H1 (cell line): ENCODE measurements at regions not wholly inside any gene's neighbourhood (a gene's known extent, or its start where the extent isn't known, plus 50 kb on each side); places are given as distances from the start of the nearest gene placed in this dataset.
A peak's percentile ranks its signal among the peaks of the same experiment; 100 is the strongest.

Source experiments
- CTCF ChIA-PET: fragments of 300-600 bp; sonication (Branson Sonifier 250); formaldehyde crosslinking; loops from one replicate; lab custom pipeline; 2021; ENCODE audit not compliant: partially characterized antibody; lab: Charles Lee
- POLR2A ChIA-PET: fragments of 300-600 bp; sonication (Branson Sonifier 250); formaldehyde crosslinking; loops from one replicate; lab custom pipeline; 2021; ENCODE audit warnings: inconsistent platforms; ENCODE audit not compliant: partially characterized antibody; lab: Charles Lee
- DNase-seq, 2 experiments: peaks; one replicate each; pipeline versions ENCODE4 v3.0.0 to v3.0.0-alpha.2; 2010 to 2022; ENCODE audit warnings: low spot score in 2 of 2, low read depth in 1 of 2, mixed read lengths in 1 of 2
- FAIRE-seq: peaks from 2 replicates; lab custom pipeline; 2011; peaks lifted over from hg19 to GRCh38; lab: Jason Lieb, UNC
- H2AFZ ChIP-seq: 2 replicates; pipeline ENCODE4 v1.8.1; 2012; ENCODE audit warnings: low read length, inconsistent platforms
- H2AK5ac ChIP-seq: 2 replicates; pipeline ENCODE4 v1.6.1; 2013; ENCODE audit warnings: low read depth, low read length
- H2BK120ac ChIP-seq: replicated peaks from 2 replicates; pipeline ENCODE3; 2013; ENCODE audit warnings: low read depth, low read length, inconsistent platforms
- H2BK12ac ChIP-seq: 2 replicates; pipeline ENCODE4 v1.6.1; 2013; ENCODE audit warnings: low read depth, low read length
- H2BK15ac ChIP-seq: 2 replicates; pipeline ENCODE4 v1.6.1; 2013; ENCODE audit warnings: low read length
- H2BK20ac ChIP-seq: 2 replicates; pipeline ENCODE4 v1.6.1; 2013; ENCODE audit warnings: low read length
- H2BK5ac ChIP-seq: 2 replicates; pipeline ENCODE4 v1.6.1; 2013; ENCODE audit warnings: low read depth, low read length
- H3K14ac ChIP-seq: 2 replicates; pipeline ENCODE4 v1.6.1; 2013; ENCODE audit warnings: inconsistent platforms; ENCODE audit not compliant: insufficient read length
- H3K18ac ChIP-seq: 2 replicates; pipeline ENCODE4 v1.6.1; 2013; ENCODE audit warnings: low read length; ENCODE audit errors: extremely low read depth
- H3K23ac ChIP-seq: 2 replicates; pipeline ENCODE4 v1.6.1; 2013; ENCODE audit warnings: inconsistent platforms; ENCODE audit not compliant: insufficient read length
- H3K23me2 ChIP-seq: 2 replicates; pipeline ENCODE4 v1.6.1; 2013; ENCODE audit warnings: low read depth, low read length
- H3K27ac ChIP-seq: 2 replicates; pipeline ENCODE4 v1.6.1; 2011; ENCODE audit warnings: low read depth, low read length, inconsistent platforms
- H3K27me3 ChIP-seq, 4 experiments: replicated peaks in 1 of 4; 1 replicate in 1 of 4; 2 replicates in 3 of 4; pipeline versions ENCODE4 v1.6.1 to v1.8.1; 2011 to 2013; ENCODE audit warnings: low read length in 3 of 4, mild to moderate bottlenecking in 3 of 4, inconsistent platforms in 2 of 4, mixed read lengths in 2 of 4, moderate library complexity in 1 of 4; ENCODE audit not compliant: control insufficient read depth in 3 of 4, insufficient read depth in 3 of 4; ENCODE audit errors: extremely low read depth in 1 of 4
- H3K36me3 ChIP-seq, 4 experiments: 2 replicates each; pipeline versions ENCODE4 v1.6.1 to v1.8.1; 2011 to 2013; ENCODE audit warnings: mild to moderate bottlenecking in 4 of 4, low read length in 3 of 4, moderate library complexity in 2 of 4, control low read depth in 1 of 4, inconsistent platforms in 1 of 4; ENCODE audit not compliant: insufficient read depth in 4 of 4, control insufficient read depth in 2 of 4
- H3K4ac ChIP-seq: replicated peaks from 2 replicates; pipeline ENCODE3; 2013; ENCODE audit warnings: low read length, low read depth, mixed read lengths, inconsistent platforms; ENCODE audit not compliant: insufficient read length
- H3K4me1 ChIP-seq, 4 experiments: replicated peaks in 1 of 4; 1 replicate in 1 of 4; 2 replicates in 3 of 4; pipeline versions ENCODE4 v1.6.1 to v1.8.1; 2011 to 2013; ENCODE audit warnings: low read length in 3 of 4, inconsistent platforms in 2 of 4, mixed read lengths in 1 of 4; ENCODE audit not compliant: insufficient read depth in 4 of 4, control insufficient read depth in 3 of 4
- H3K4me2 ChIP-seq, 2 experiments: 2 replicates each; pipeline versions ENCODE4 v1.6.1 to v1.8.1; 2011 to 2013; ENCODE audit warnings: low read depth in 2 of 2, low read length in 2 of 2, control low read depth in 1 of 2, inconsistent platforms in 1 of 2, mild to moderate bottlenecking in 1 of 2; ENCODE audit not compliant: insufficient read depth in 1 of 2
- H3K4me3 ChIP-seq, 4 experiments: fragments of 200-600, 300-600 bp in 1 of 4; sonication (generic), shearing (Covaris generic), sonication (Bioruptor Twin) in 1 of 4; 2 replicates each; pipeline versions ENCODE4 v1.5.1 to v1.8.1; 2011 to 2016; ENCODE audit warnings: low read length in 4 of 4, low read depth in 3 of 4, control low read depth in 2 of 4, inconsistent platforms in 2 of 4, mild to moderate bottlenecking in 2 of 4, mixed read lengths in 1 of 4, moderate library complexity in 1 of 4; ENCODE audit not compliant: insufficient read depth in 2 of 4; ENCODE audit errors: extremely low read depth in 1 of 4
- H3K56ac ChIP-seq: replicated peaks from 2 replicates; pipeline ENCODE3; 2013; ENCODE audit warnings: low read depth, mild to moderate bottlenecking, mixed read lengths, low read length, inconsistent platforms; ENCODE audit not compliant: insufficient read length
- H3K79me1 ChIP-seq: 2 replicates; pipeline ENCODE4 v1.6.1; 2013; ENCODE audit warnings: low read depth, low read length, control low read depth
- H3K79me2 ChIP-seq, 2 experiments: 2 replicates each; pipeline versions ENCODE4 v1.6.1 to v1.8.1; 2012 to 2013; ENCODE audit warnings: low read length in 2 of 2, mild to moderate bottlenecking in 2 of 2, inconsistent platforms in 1 of 2; ENCODE audit not compliant: insufficient read depth in 2 of 2, control insufficient read depth in 1 of 2
- H3K9ac ChIP-seq, 4 experiments: replicated peaks in 1 of 4; 1 replicate in 1 of 4; 2 replicates in 3 of 4; pipeline versions ENCODE4 v1.6.1 to v1.8.1; 2011 to 2013; ENCODE audit warnings: low read depth in 3 of 4, low read length in 3 of 4, control low read depth in 2 of 4, mild to moderate bottlenecking in 2 of 4, moderate library complexity in 2 of 4, inconsistent platforms in 1 of 4; ENCODE audit errors: extremely low read depth in 1 of 4
- H3K9me3 ChIP-seq, 2 experiments: 2 replicates each; pipeline versions ENCODE4 v1.6.1 to v1.8.1; 2012 to 2013; ENCODE audit warnings: mild to moderate bottlenecking in 2 of 2, moderate library complexity in 2 of 2, control low read depth in 1 of 2, inconsistent platforms in 1 of 2, low read depth in 1 of 2, low read length in 1 of 2, mixed read lengths in 1 of 2; ENCODE audit not compliant: insufficient read depth in 2 of 2
- H4K20me1 ChIP-seq, 2 experiments: replicated peaks in 1 of 2; 2 replicates each; pipeline versions ENCODE3 to v1.8.1; 2011 to 2013; ENCODE audit warnings: inconsistent platforms in 2 of 2, low read length in 2 of 2, mild to moderate bottlenecking in 1 of 2; ENCODE audit not compliant: insufficient read depth in 2 of 2, control insufficient read depth in 1 of 2
- H4K5ac ChIP-seq: 2 replicates; pipeline ENCODE4 v1.6.1; 2013; ENCODE audit warnings: low read length, low read depth, mixed read lengths, inconsistent platforms; ENCODE audit not compliant: insufficient read length
- H4K8ac ChIP-seq: 2 replicates; pipeline ENCODE4 v1.8.0; 2013; ENCODE audit warnings: mild to moderate bottlenecking, moderate library complexity, low read length, inconsistent platforms; ENCODE audit not compliant: insufficient read depth; ENCODE audit errors: extremely low read depth
- H4K91ac ChIP-seq: replicated peaks from 2 replicates; pipeline ENCODE3; 2013; ENCODE audit warnings: low read length, mixed read lengths, inconsistent platforms; ENCODE audit not compliant: insufficient read length
- CHD2 ChIP-seq: IDR thresholded peaks from 2 replicates; pipeline ENCODE4 v1.6.1; 2012; ENCODE audit warnings: low read length, improper control_type of control experiment
- CTCF ChIP-seq, 3 experiments: IDR thresholded peaks; 1 replicate in 2 of 3; 2 replicates in 1 of 3; pipeline versions ENCODE4 v1.5.1 to v1.6.1; 2011; ENCODE audit warnings: low read length in 3 of 3, mild to moderate bottlenecking in 3 of 3, inconsistent platforms in 2 of 3, low read depth in 1 of 3, moderate library complexity in 1 of 3; ENCODE audit not compliant: insufficient read depth in 1 of 3; ENCODE audit errors: control extremely low read depth in 1 of 3
- EP300 ChIP-seq, 2 experiments: IDR thresholded peaks; 1 replicate in 1 of 2; 2 replicates in 1 of 2; pipeline ENCODE4 v1.6.1; 2011 to 2012; ENCODE audit warnings: low read depth in 2 of 2, low read length in 2 of 2, mild to moderate bottlenecking in 2 of 2, borderline replicate concordance in 1 of 2, inconsistent platforms in 1 of 2, moderate library complexity in 1 of 2
- FOSL1 ChIP-seq: IDR thresholded peaks from 2 replicates; pipeline ENCODE4 v1.6.1; 2011; ENCODE audit warnings: mild to moderate bottlenecking, low read depth, low read length, moderate library complexity; ENCODE audit not compliant: insufficient read depth
- HDAC2 ChIP-seq, 2 experiments: fragments of 300-600 bp in 1 of 2; sonication (generic) in 1 of 2; IDR thresholded peaks; 2 replicates each; pipeline ENCODE4 v1.6.1; 2011 to 2012; ENCODE audit warnings: low read depth in 2 of 2, low read length in 2 of 2, mild to moderate bottlenecking in 2 of 2, moderate library complexity in 2 of 2, borderline replicate concordance in 1 of 2, inconsistent platforms in 1 of 2
- KDM1A ChIP-seq: fragments of 200-600, 300-600 bp; sonication (generic); IDR thresholded peaks from 2 replicates; pipeline ENCODE4 v1.7.1; 2016; ENCODE audit warnings: mild to moderate bottlenecking, low read length, borderline replicate concordance
- MAX ChIP-seq: IDR thresholded peaks from 2 replicates; pipeline ENCODE4 v1.6.1; 2012; ENCODE audit warnings: inconsistent platforms
- POLR2A ChIP-seq, 2 experiments: IDR thresholded peaks; 1 replicate in 1 of 2; 2 replicates in 1 of 2; pipeline ENCODE4 v1.6.1; 2011; ENCODE audit warnings: low read depth in 2 of 2, low read length in 2 of 2, mild to moderate bottlenecking in 2 of 2; ENCODE audit errors: control extremely low read depth in 1 of 2
- SIRT6 ChIP-seq: IDR thresholded peaks from one replicate; pipeline ENCODE4 v1.7.1; 2012; ENCODE audit warnings: low read length, inconsistent platforms
- SP4 ChIP-seq: IDR thresholded peaks from 2 replicates; pipeline ENCODE4 v1.6.1; 2012; ENCODE audit warnings: low read length, inconsistent platforms
- WGBS, 2 experiments: shearing (Covaris generic) in 1 of 2; methylation state at CpG; one replicate each; pipeline versions ENCODE4 v1.1.6 to v1.1.7; 2013 to 2015; ENCODE audit warnings: low lambda C conversion rate in 2 of 2, mixed read lengths in 2 of 2, inconsistent platforms in 1 of 2, low coverage in 1 of 2, missing lambda C conversion rate in 1 of 2; ENCODE audit not compliant: insufficient replicate concordance in 2 of 2, insufficient coverage in 1 of 2, insufficient read length in 1 of 2; ENCODE audit errors: extremely low coverage in 1 of 2, missing lambda C conversion rate in 1 of 2; 5-methylcytosine and 5-hydroxymethylcytosine counted together

- H3K9ac ChIP-seq = no peak overlapping the region
- H3K18ac ChIP-seq = no peak overlapping the region
- no peak overlapping the region for H2BK12ac ChIP-seq
- FAIRE-seq = no peak
- H3K23ac ChIP-seq = no peak overlapping the region
- no peak overlapping the region for H2BK5ac ChIP-seq
- no peak overlapping the region for H2AK5ac ChIP-seq
- CTCF ChIA-PET = interaction anchor here (1.1 to 1.4 kb wide), 3 partner anchors 10 to 560 kb away, joined by 3 read pairs; no protein-coding TSS in a partner anchor
- H4K8ac ChIP-seq = no peak overlapping the region
- WGBS, 2 experiments = 85% methylated on average over 11 of the region's 11 CpGs; no CpG with 5 or more reads in 1 of the 2 experiments
- H2AFZ ChIP-seq = no peak overlapping the region
- H3K27me3 ChIP-seq = no peaks in the 10 kb centered on the region
- no peaks in the 10 kb centered on the region for H4K20me1 ChIP-seq
- no peak overlapping the region; the same call in 1 of the 2 replicates for H2BK20ac ChIP-seq
- H3K23me2 ChIP-seq = no peaks in the 10 kb centered on the region; the same call in 1 of the 2 replicates
- no peak overlapping the region for H3K56ac ChIP-seq
- no peaks in the 10 kb centered on the region for H3K36me3 ChIP-seq
- no peak overlapping the region for H3K4me3 ChIP-seq
- no peak overlapping the region for H2BK15ac ChIP-seq
- no peak overlapping the region for H2BK120ac ChIP-seq
- no peak overlapping the region for H3K14ac ChIP-seq
- peak overlapping the region; percentile 51 for H3K4ac ChIP-seq
- H3K79me1 ChIP-seq = no peaks in the 10 kb centered on the region
- H4K91ac ChIP-seq = no peak overlapping the region
- H3K27ac ChIP-seq = no peak overlapping the region
- POLR2A ChIA-PET = no interaction called here
- H3K4me1 ChIP-seq = no peaks in the 10 kb centered on the region
- H3K4me2 ChIP-seq = no peak overlapping the region
- no peak overlapping the region for H4K5ac ChIP-seq
- DNase-seq = no peak
- no peaks in the 10 kb centered on the region for H3K79me2 ChIP-seq
- no peaks in the 10 kb centered on the region for H3K9me3 ChIP-seq
- TF ChIP-seq EP300 (IDR thresholded peaks at IDR 0.05; ENCODE audit: borderline replicate concordance in 1 of 2, low read depth in 2 of 2, low read length in 2 of 2) (no peak), CHD2 (no peak), POLR2A (IDR thresholded peaks at IDR 0.05; ENCODE audit: control extremely low read depth in 1 of 2, low read depth in 2 of 2, low read length in 2 of 2) (no peak), MAX (no peak), HDAC2 (IDR thresholded peaks at IDR 0.05; ENCODE audit: borderline replicate concordance in 1 of 2, low read depth in 2 of 2, low read length in 2 of 2) (no peak), SP4 (no peak), CTCF (IDR thresholded peaks at IDR 0.05; ENCODE audit: control extremely low read depth in 1 of 3, insufficient read depth in 1 of 3, low read depth in 1 of 3, low read length in 3 of 3) (no peak), SIRT6 (no peak), FOSL1 (no peak), KDM1A (no peak)
Measured at GRCh38 chr6:168960551-168961263, 292.9 kb downstream of the THBS2 start.
